Lower lobe of right lung (tissue), 2 donors: ENCODE measurements at regions not wholly inside any gene's neighbourhood (a gene's known extent, or its start where the extent isn't known, plus 50 kb on each side); places are given as distances from the start of the nearest gene placed in this dataset.

Experiments
- ATAC-seq, 2 donors: fragments of 200-7000 bp; cut with Tn5 transposase; one replicate each; pipeline ENCODE4 v1.9.1; 2020 to 2022; ENCODE audit warnings: mild to moderate bottlenecking in 2 of 2, moderate library complexity in 2 of 2
- DNase-seq: peaks from one replicate; pipeline ENCODE4 v3.0.0-alpha.2; 2020
- H3K27ac ChIP-seq: fragments of 200-600 bp; one replicate; pipeline ENCODE4 v1.8.0; 2022
- H3K27me3 ChIP-seq: fragments of 200-600 bp; one replicate; pipeline ENCODE4 v1.8.0; 2022; ENCODE audit warnings: low read depth
- H3K36me3 ChIP-seq: fragments of 200-600 bp; one replicate; pipeline ENCODE4 v1.8.0; 2022; ENCODE audit warnings: mild to moderate bottlenecking
- H3K4me1 ChIP-seq: fragments of 200-600 bp; one replicate; pipeline ENCODE4 v1.8.0; 2022
- H3K4me3 ChIP-seq: fragments of 200-600 bp; one replicate; pipeline ENCODE4 v1.8.0; 2022; ENCODE audit warnings: mild to moderate bottlenecking
- H3K9me3 ChIP-seq: fragments of 200-600 bp; one replicate; pipeline ENCODE4 v1.8.0; 2022
- CTCF ChIP-seq: fragments of 200-600 bp; IDR thresholded peaks from one replicate; pipeline ENCODE4 v1.8.0; 2022; ENCODE audit warnings: antibody characterized with exemption, mild to moderate bottlenecking
- intact Hi-C: fragments of 100-400 bp; cut with DNase I; formaldehyde crosslinking; loops from one replicate; pipeline ENCODE4 v1.11.0; 2022
- donor health status: DM: no; HTN: yes; CAD: no; lungs with severe emphysema.

GRCh38 chr5:56676091-56676768 is 139.1 kb upstream of the MAP3K1 start:
- Histone ChIP-seq H3K27ac (no peak overlapping the region), H3K4me1 (no peaks in the 10 kb centered on the region), H3K27me3 (no peaks in the 10 kb centered on the region), H3K36me3 (no peaks in the 10 kb centered on the region), H3K4me3 (no peak overlapping the region), H3K9me3 (no peaks in the 10 kb centered on the region)
- DNase-seq (no peak), ATAC-seq (no peak)
- TF ChIP-seq CTCF = no peak
- intact Hi-C loops = no loop called here

- no peaks in the 10 kb centered on the region for H3K9me3 ChIP-seq
- no peak overlapping the region for H3K4me3 ChIP-seq
- no peaks in the 10 kb centered on the region for H3K4me1 ChIP-seq
- H3K27ac ChIP-seq = no peak overlapping the region
- H3K36me3 ChIP-seq = no peaks in the 10 kb centered on the region
- ATAC-seq = no peak
- H3K27me3 ChIP-seq = no peaks in the 10 kb centered on the region
- no peak for TF ChIP-seq CTCF
- intact Hi-C loops = no loop called here
- DNase-seq = no peak
These were observed 140.9 kb upstream of the MAP3K1 start for GRCh38 chr5:56674441-56674840.

GRCh38 chr5:56673171-56673570 is 142.2 kb upstream of the MAP3K1 start:
- H3K9me3 ChIP-seq = no peaks in the 10 kb centered on the region
- no peak overlapping the region for H3K4me3 ChIP-seq
- no peaks in the 10 kb centered on the region for H3K4me1 ChIP-seq
- intact Hi-C loops = no loop called here
- ATAC-seq (peak; percentile 69 to 74), DNase-seq (no peak)
- no peaks in the 10 kb centered on the region for H3K36me3 ChIP-seq
- peak overlapping the region; percentile 31 for H3K27ac ChIP-seq
- no peaks in the 10 kb centered on the region for H3K27me3 ChIP-seq
- TF ChIP-seq CTCF = no peak

- no peaks in the 10 kb centered on the region for H3K9me3 ChIP-seq
- H3K27ac ChIP-seq = peak overlapping the region; percentile 39
- H3K4me3 ChIP-seq = no peak overlapping the region
- TF ChIP-seq CTCF = no peak
- ATAC-seq (peak; percentile 6 to 53), DNase-seq (no peak)
- H3K36me3 ChIP-seq = no peaks in the 10 kb centered on the region
- H3K27me3 ChIP-seq = no peaks in the 10 kb centered on the region
- intact Hi-C loops = no loop called here
- H3K4me1 ChIP-seq = no peaks in the 10 kb centered on the region
These were observed 143.8 kb upstream of the MAP3K1 start for GRCh38 chr5:56671571-56671970.

- Histone ChIP-seq H3K27ac (peak overlapping the region; percentile 39), H3K4me1 (no peaks in the 10 kb centered on the region)
- no peak for ATAC-seq
These were observed 144.4 kb upstream of the MAP3K1 start for GRCh38 chr5:56670916-56671315.

More at GRCh38 chr5:56670916-56671315, 144.4 kb upstream of the MAP3K1 start:
- Histone ChIP-seq H3K36me3 (no peaks in the 10 kb centered on the region), H3K27me3 (no peaks in the 10 kb centered on the region), H3K9me3 (no peaks in the 10 kb centered on the region), H3K4me3 (no peak overlapping the region)
- intact Hi-C loops = no loop called here
- TF ChIP-seq CTCF = no peak
- DNase-seq = no peak
